ENCODE measurements at regions not wholly inside any gene's neighbourhood (a gene's known extent, or its start where the extent isn't known, plus 50 kb on each side); places are given as distances from the start of the nearest gene placed in this dataset.
A peak's percentile ranks its signal among the peaks of the same experiment; 100 is the strongest.

DNA sequence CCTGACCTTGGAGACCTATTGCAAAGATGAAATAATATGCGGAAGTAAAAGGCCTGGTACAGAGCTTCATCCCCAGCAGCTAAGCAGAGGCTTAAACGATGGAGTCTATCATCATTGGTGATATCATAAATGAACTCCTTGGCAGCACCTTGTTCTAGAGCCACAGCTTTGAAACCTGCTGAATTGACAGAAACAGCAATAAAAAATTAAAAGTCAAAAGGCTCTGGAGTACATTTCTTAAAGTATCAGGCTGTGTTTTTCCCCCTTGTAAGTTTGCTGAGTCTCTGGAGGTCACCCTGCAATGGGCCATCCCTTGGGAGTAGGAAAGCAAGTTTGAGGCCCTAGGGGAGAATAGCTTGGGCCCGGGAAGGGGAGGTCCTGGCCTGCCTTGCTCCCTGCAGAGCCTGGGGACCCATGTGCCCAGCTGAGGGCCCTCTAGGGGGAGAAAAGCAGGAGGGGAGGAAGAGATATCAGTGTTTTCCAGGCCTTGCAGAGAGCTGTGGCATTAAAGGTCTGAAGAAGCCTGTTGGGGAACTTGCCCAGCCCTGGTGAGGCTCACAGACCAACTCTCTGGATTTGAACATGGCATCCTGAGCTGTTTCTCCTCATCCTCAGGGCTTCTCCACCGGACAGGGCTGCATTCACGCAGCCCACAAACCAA is 416.1 kb downstream of the ZNF536 start:
- H3K27ac ChIP-seq (ENCODE audit: low read depth in 1 of 2, low read length in 2 of 2), result no peak overlapping the region

DNA sequence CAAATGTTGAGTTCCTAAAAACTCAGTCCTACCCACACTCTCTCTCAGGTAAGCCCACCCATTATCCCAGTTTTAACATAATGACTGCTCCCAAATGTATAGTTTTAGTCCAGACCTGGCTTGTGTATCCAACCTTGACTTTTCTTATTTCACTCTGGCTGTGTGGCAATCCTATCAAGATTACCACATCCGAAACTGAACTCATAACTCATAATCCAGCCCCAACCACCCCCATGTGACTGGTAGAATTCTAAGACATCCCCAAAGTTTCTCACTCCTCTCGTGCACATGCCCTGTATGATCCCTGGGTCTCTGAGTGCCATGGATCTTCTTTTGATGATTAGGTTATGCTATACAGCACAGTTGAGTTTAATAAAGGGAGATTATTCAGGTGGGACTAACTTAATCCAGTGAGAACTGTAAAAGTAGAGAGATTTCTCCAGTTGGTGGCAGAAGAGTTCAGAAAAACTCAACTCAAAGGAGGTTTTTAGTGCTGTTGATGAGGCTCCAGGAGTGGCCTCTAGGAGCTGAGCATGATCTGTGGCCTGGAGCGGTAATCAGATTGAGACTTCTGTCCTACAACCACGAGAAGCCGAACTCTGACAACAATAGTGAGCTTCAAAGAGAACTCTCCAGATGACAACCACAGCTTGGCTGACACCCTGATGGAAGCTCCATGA is 413.4 kb downstream of the ZNF536 start:
- peak overlapping the region; percentile 13 for H2AFZ ChIP-seq (ENCODE audit: insufficient read depth, low read depth, low read length, poor library complexity, severe bottlenecking)
- Mint-ChIP-seq H3K27me3 (ENCODE audit: low read depth in 3 of 3) (peaks cover 3 to 8% (median 3%) of the 10 kb centered on the region in 3 donors), H3K4me3 (peak overlapping the region in 1 of 2 donors; percentile 53), H3K36me3 (peaks cover 0 to 3% of the 10 kb centered on the region in 2 donors), H3K27ac (peak overlapping the region in 4 of 7 donors; percentile 2 to 81 (median 18)), H3K9me3 (peaks cover 0 to 3% (median 0%) of the 10 kb centered on the region in 7 donors), H3K4me1 (peaks cover 39% of the 10 kb centered on the region)
- no peak overlapping the region for H3K4me2 ChIP-seq (replicated peaks; ENCODE audit: extremely low read depth, low read length, poor library complexity, severe bottlenecking)
- no peaks in the 10 kb centered on the region for H3K36me3 ChIP-seq (replicated peaks in 1 of 2; ENCODE audit: control insufficient read depth in 1 of 2, insufficient read depth in 2 of 2, low read length in 2 of 2)
- peaks cover 28 to 33% of the 10 kb centered on the region in 2 donors for H3K4me1 ChIP-seq (ENCODE audit: control insufficient read depth in 1 of 2, insufficient read depth in 2 of 2, low read length in 2 of 2)
- no peaks in the 10 kb centered on the region for H3K79me2 ChIP-seq (ENCODE audit: insufficient read depth, low read length)
- no peaks in the 10 kb centered on the region for H3K9me3 ChIP-seq (replicated peaks in 1 of 2; ENCODE audit: control insufficient read depth in 1 of 2, insufficient read depth in 1 of 2, low read length in 2 of 2)
- intact Hi-C loops (cut with micrococcal nuclease), result loop anchor here (2.0 kb wide), 3 partner anchors 571 to 1439 kb away; no protein-coding TSS in a partner anchor
- H3K27ac ChIP-seq (ENCODE audit: low read depth in 1 of 2, low read length in 2 of 2), result no peak overlapping the region
- WGBS (ENCODE audit: insufficient coverage), result 56% methylated on average over 2 of the region's 5 CpGs
- no peaks in the 10 kb centered on the region for H4K20me1 ChIP-seq (ENCODE audit: insufficient read depth, low read length)
- no peak overlapping the region for H3K4me3 ChIP-seq (replicated peaks in 1 of 3; ENCODE audit: low read depth in 2 of 3, low read length in 3 of 3)
- DNase-seq, result peak; percentile 35 to 59 (median 43)
- no peaks in the 10 kb centered on the region for H3K27me3 ChIP-seq (ENCODE audit: control insufficient read depth in 2 of 2, insufficient read depth in 2 of 2, low read length in 2 of 2)
- TF ChIP-seq, protein P1, sequence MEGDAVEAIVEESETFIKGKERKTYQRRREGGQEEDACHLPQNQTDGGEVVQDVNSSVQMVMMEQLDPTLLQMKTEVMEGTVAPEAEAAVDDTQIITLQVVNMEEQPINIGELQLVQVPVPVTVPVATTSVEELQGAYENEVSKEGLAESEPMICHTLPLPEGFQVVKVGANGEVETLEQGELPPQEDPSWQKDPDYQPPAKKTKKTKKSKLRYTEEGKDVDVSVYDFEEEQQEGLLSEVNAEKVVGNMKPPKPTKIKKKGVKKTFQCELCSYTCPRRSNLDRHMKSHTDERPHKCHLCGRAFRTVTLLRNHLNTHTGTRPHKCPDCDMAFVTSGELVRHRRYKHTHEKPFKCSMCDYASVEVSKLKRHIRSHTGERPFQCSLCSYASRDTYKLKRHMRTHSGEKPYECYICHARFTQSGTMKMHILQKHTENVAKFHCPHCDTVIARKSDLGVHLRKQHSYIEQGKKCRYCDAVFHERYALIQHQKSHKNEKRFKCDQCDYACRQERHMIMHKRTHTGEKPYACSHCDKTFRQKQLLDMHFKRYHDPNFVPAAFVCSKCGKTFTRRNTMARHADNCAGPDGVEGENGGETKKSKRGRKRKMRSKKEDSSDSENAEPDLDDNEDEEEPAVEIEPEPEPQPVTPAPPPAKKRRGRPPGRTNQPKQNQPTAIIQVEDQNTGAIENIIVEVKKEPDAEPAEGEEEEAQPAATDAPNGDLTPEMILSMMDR (IDR thresholded peaks at IDR 0.05), result no peak
- H3K9ac ChIP-seq (ENCODE audit: insufficient read depth, low read length, poor library complexity, severe bottlenecking), result no peak overlapping the region

More for the DNA sequence above, 416.1 kb downstream of the ZNF536 start:
- Histone ChIP-seq H3K36me3 (replicated peaks in 1 of 2; ENCODE audit: control insufficient read depth in 1 of 2, insufficient read depth in 2 of 2, low read length in 2 of 2) (no peaks in the 10 kb centered on the region), H3K27me3 (ENCODE audit: control insufficient read depth in 2 of 2, insufficient read depth in 2 of 2, low read length in 2 of 2) (no peaks in the 10 kb centered on the region), H3K4me3 (replicated peaks in 1 of 3; ENCODE audit: low read depth in 2 of 3, low read length in 3 of 3) (no peak overlapping the region), H2AFZ (ENCODE audit: insufficient read depth, low read depth, low read length, poor library complexity, severe bottlenecking) (peak overlapping the region; percentile 24), H3K9ac (ENCODE audit: insufficient read depth, low read length, poor library complexity, severe bottlenecking) (no peak overlapping the region), H3K4me2 (replicated peaks; ENCODE audit: extremely low read depth, low read length, poor library complexity, severe bottlenecking) (no peak overlapping the region), H4K20me1 (ENCODE audit: insufficient read depth, low read length) (no peaks in the 10 kb centered on the region), H3K9me3 (replicated peaks in 1 of 2; ENCODE audit: control insufficient read depth in 1 of 2, insufficient read depth in 1 of 2, low read length in 2 of 2) (no peaks in the 10 kb centered on the region), H3K4me1 (ENCODE audit: control insufficient read depth in 1 of 2, insufficient read depth in 2 of 2, low read length in 2 of 2) (peaks cover 29 to 34% of the 10 kb centered on the region in 2 donors), H3K79me2 (ENCODE audit: insufficient read depth, low read length) (no peaks in the 10 kb centered on the region)
- intact Hi-C loops (cut with micrococcal nuclease), result no loop called here
- 97% methylated on average over 5 of the region's 5 CpGs for WGBS (ENCODE audit: insufficient coverage)
- H3K36me3 Mint-ChIP-seq, result peaks cover 0 to 3% of the 10 kb centered on the region in 2 donors
- H3K4me1 Mint-ChIP-seq, result peaks cover 41% of the 10 kb centered on the region
- H3K4me3 Mint-ChIP-seq, result no peak overlapping the region
- peaks cover 0 to 6% (median 2%) of the 10 kb centered on the region in 7 donors for H3K9me3 Mint-ChIP-seq
- H3K27ac Mint-ChIP-seq, result no peak overlapping the region
- H3K27me3 Mint-ChIP-seq (ENCODE audit: low read depth in 3 of 3), result peaks cover 0 to 6% (median 3%) of the 10 kb centered on the region in 3 donors
- DNase-seq, result no peak
- TF ChIP-seq, protein P1 (IDR thresholded peaks at IDR 0.05), result no peak
